SK-N-SH (cell line): ENCODE measurements at regions not wholly inside any gene's neighbourhood (a gene's known extent, or its start where the extent isn't known, plus 50 kb on each side); places are given as distances from the start of the nearest gene placed in this dataset.
A peak's percentile ranks its signal among the peaks of the same experiment; 100 is the strongest.

Source experiments
- CTCF ChIA-PET: fragments of 300-600, 350-600 bp; formaldehyde crosslinking; extraction: SDS; loops from one replicate; lab custom pipeline; 2021; lab: Yijun Ruan, JAX
- POLR2A ChIA-PET: fragments of 350-600 bp; sonication (Branson Sonifier 250); formaldehyde crosslinking; extraction: SDS; loops from one replicate; lab custom pipeline; 2020; ENCODE audit warnings: antibody characterized with exemption, inconsistent platforms; lab: Yijun Ruan, JAX
- DNase-seq: peaks from one replicate; pipeline ENCODE4 v3.0.0; 2012
- H2AFZ ChIP-seq: fragments of 200-600 bp; sonication (generic); 2 replicates; pipeline ENCODE4 v1.8.1; 2016; ENCODE audit warnings: antibody characterized with exemption, mild to moderate bottlenecking, low read depth
- H3F3A ChIP-seq: fragments of 200-600 bp; sonication (generic); replicated peaks from 2 replicates; pipeline ENCODE3; 2016; ENCODE audit warnings: antibody characterized with exemption, mild to moderate bottlenecking; ENCODE audit not compliant: insufficient read depth
- H3K27ac ChIP-seq, 2 experiments: fragments of 200-500 bp in 1 of 2; fragments of 200-600 bp in 1 of 2; sonication (Bioruptor generic) in 1 of 2; sonication (generic), shearing (Covaris generic) in 1 of 2; 2 replicates each; pipeline versions ENCODE4 v1.5.1 to v1.6.1; 2014 to 2016; ENCODE audit warnings: low read depth in 2 of 2, inconsistent platforms in 1 of 2, low read length in 1 of 2, mild to moderate bottlenecking in 1 of 2, mixed read lengths in 1 of 2
- H3K27me3 ChIP-seq: fragments of 200-600 bp; sonication (generic), shearing (Covaris generic); 2 replicates; pipeline ENCODE4 v1.6.1; 2016; ENCODE audit warnings: mixed run types; ENCODE audit not compliant: insufficient read depth
- H3K36me3 ChIP-seq, 2 experiments: fragments of 200-500 bp in 1 of 2; fragments of 200-600 bp in 1 of 2; sonication (Bioruptor generic) in 1 of 2; sonication (generic) in 1 of 2; replicated peaks in 1 of 2; 2 replicates each; pipeline versions ENCODE3 to v1.5.1; 2014 to 2016; ENCODE audit warnings: low read length in 1 of 2, mild to moderate bottlenecking in 1 of 2; ENCODE audit not compliant: insufficient read depth in 2 of 2, control insufficient read depth in 1 of 2
- H3K4me1 ChIP-seq, 2 experiments: fragments of 200-500 bp in 1 of 2; fragments of 200-600 bp in 1 of 2; sonication (Bioruptor generic) in 1 of 2; sonication (generic), shearing (Covaris generic) in 1 of 2; 2 replicates each; pipeline versions ENCODE4 v1.5.1 to v1.6.1; 2014 to 2016; ENCODE audit warnings: low read depth in 1 of 2, low read length in 1 of 2, mixed run types in 1 of 2; ENCODE audit not compliant: insufficient read depth in 2 of 2, control insufficient read depth in 1 of 2
- H3K4me2 ChIP-seq: fragments of 200-600 bp; sonication (generic), shearing (Covaris generic); 2 replicates; pipeline ENCODE4 v1.6.1; 2017; ENCODE audit warnings: mixed run types
- H3K4me3 ChIP-seq, 2 experiments: fragments of 200-500 bp in 1 of 2; fragments of 200-600 bp in 1 of 2; sonication (Bioruptor generic) in 1 of 2; sonication (generic), shearing (Covaris generic) in 1 of 2; 2 replicates each; pipeline versions ENCODE4 v1.5.1 to v1.8.1; 2014 to 2016; ENCODE audit warnings: low read depth in 2 of 2, inconsistent platforms in 1 of 2, low read length in 1 of 2, mild to moderate bottlenecking in 1 of 2, mixed read lengths in 1 of 2, moderate library complexity in 1 of 2
- H3K79me2 ChIP-seq: fragments of 200-600 bp; sonication (generic); 2 replicates; pipeline ENCODE4 v1.8.1; 2017; ENCODE audit warnings: mild to moderate bottlenecking; ENCODE audit not compliant: insufficient read depth
- H3K9ac ChIP-seq: fragments of 200-600 bp; sonication (generic); 2 replicates; pipeline ENCODE4 v1.6.1; 2017; ENCODE audit warnings: mixed run types
- H3K9me2 ChIP-seq: fragments of 200-600 bp; sonication (generic); 2 replicates; pipeline ENCODE4 v1.6.1; 2017; ENCODE audit warnings: mixed run types
- H3K9me3 ChIP-seq: fragments of 200-600 bp; sonication (generic); 2 replicates; pipeline ENCODE4 v1.6.1; 2017; ENCODE audit warnings: mixed run types, mild to moderate bottlenecking, moderate library complexity
- H4K20me1 ChIP-seq: fragments of 200-600 bp; sonication (generic); 2 replicates; pipeline ENCODE4 v1.6.1; 2017; ENCODE audit warnings: mild to moderate bottlenecking, mixed run types; ENCODE audit not compliant: insufficient read depth
- CHD2 ChIP-seq: fragments of 150-350 bp; IDR thresholded peaks from 2 replicates; pipeline ENCODE4 v1.6.1; 2018; ENCODE audit warnings: low read length; ENCODE audit not compliant: partially characterized antibody
- ELF1 ChIP-seq: IDR thresholded peaks from 2 replicates; pipeline ENCODE4 v1.4.0; 2012
- EZH2phosphoT487 ChIP-seq: fragments of 200-600 bp; sonication (generic); IDR thresholded peaks from 2 replicates; pipeline ENCODE4 v1.6.1; 2017; ENCODE audit warnings: low read depth, mixed run types, mild to moderate bottlenecking, antibody characterized with exemption, moderate library complexity, borderline replicate concordance
- FOSL2 ChIP-seq: IDR thresholded peaks from 2 replicates; pipeline ENCODE4 v1.4.0; 2012; ENCODE audit warnings: low read depth, mild to moderate bottlenecking, moderate library complexity, borderline replicate concordance
- FOXJ3 ChIP-seq: sonication (generic); formaldehyde crosslinking; IDR thresholded peaks from 2 replicates; pipeline ENCODE4 v1.5.1; 2020; ENCODE audit warnings: mild to moderate bottlenecking, missing genetic modification reagents
- GATA2 ChIP-seq: sonication (generic); formaldehyde crosslinking; IDR thresholded peaks from 2 replicates; pipeline ENCODE4 v1.5.0; 2020; ENCODE audit warnings: mild to moderate bottlenecking, missing genetic modification reagents
- JUND ChIP-seq: IDR thresholded peaks from 2 replicates; pipeline ENCODE4 v1.4.0; 2012
- PBX3 ChIP-seq: IDR thresholded peaks from 2 replicates; pipeline ENCODE4; 2012
- POLR2AphosphoS5 ChIP-seq: IDR thresholded peaks from 2 replicates; pipeline ENCODE4 v1.6.1; 2012; ENCODE audit warnings: low read depth, low read length
- SIN3A ChIP-seq: IDR thresholded peaks from 2 replicates; pipeline ENCODE4 v1.6.1; 2012; ENCODE audit warnings: low read depth, mild to moderate bottlenecking, low read length, moderate library complexity, borderline replicate concordance
- TAF1 ChIP-seq: IDR thresholded peaks from 2 replicates; pipeline ENCODE4 v1.6.1; 2012; ENCODE audit warnings: low read depth, mild to moderate bottlenecking, low read length, moderate library complexity, borderline replicate concordance
- TEAD4 ChIP-seq: IDR thresholded peaks from 2 replicates; pipeline ENCODE4 v1.4.0; 2012; ENCODE audit warnings: mild to moderate bottlenecking, borderline replicate concordance; ENCODE audit not compliant: insufficient read depth
- YY1 ChIP-seq: IDR thresholded peaks from 2 replicates; pipeline ENCODE4 v1.4.0; 2012; ENCODE audit warnings: low read depth, mild to moderate bottlenecking
- WGBS: methylation state at CpG from one replicate; pipeline ENCODE4 v1.1.6; 2017; ENCODE audit warnings: low lambda C conversion rate; 5-methylcytosine and 5-hydroxymethylcytosine counted together
- TF ChIP-seq, protein P1 (sequence below): fragments of 200-600 bp; sonication (generic); IDR thresholded peaks from 2 replicates; pipeline ENCODE4 v1.6.1; 2017; ENCODE audit warnings: antibody characterized with exemption, mild to moderate bottlenecking, moderate library complexity
- TF ChIP-seq, protein P2 (sequence below): fragments of 150-350 bp; IDR thresholded peaks from 2 replicates; pipeline ENCODE4 v1.6.1; 2017; ENCODE audit warnings: antibody characterized with exemption, low read length, low read depth, borderline replicate concordance
- TF ChIP-seq, protein P3 (sequence below): IDR thresholded peaks from 2 replicates; pipeline ENCODE4 v1.4.0; 2012; ENCODE audit warnings: low read depth

- H3K4me2 ChIP-seq, result no peak overlapping the region
- H3K4me1 ChIP-seq, result peaks cover 6 to 40% of the 10 kb centered on the region in 2 experiments
- peaks cover 54% of the 10 kb centered on the region for H3F3A ChIP-seq
- H3K9ac ChIP-seq, result no peak overlapping the region; the same call in 1 of the 2 replicates
- H3K9me2 ChIP-seq, result no peaks in the 10 kb centered on the region
- peaks cover 3% of the 10 kb centered on the region; the same call in 1 of the 2 replicates for H3K9me3 ChIP-seq
- H3K36me3 ChIP-seq, result peaks cover 0 to 3% of the 10 kb centered on the region in 2 experiments
- peak overlapping the region; percentile 84 to 98; a peak in 3 of 4 replicates for H3K27ac ChIP-seq
- no peaks in the 10 kb centered on the region; the same call in 1 of the 2 replicates for H4K20me1 ChIP-seq
- H2AFZ ChIP-seq, result no peak overlapping the region
- H3K79me2 ChIP-seq, result peaks cover 94% of the 10 kb centered on the region
- H3K4me3 ChIP-seq, result no peak overlapping the region
- no peak for DNase-seq
- no peaks in the 10 kb centered on the region for H3K27me3 ChIP-seq
- CTCF ChIA-PET, result no interaction called here
- POLR2A ChIA-PET, result no interaction called here
- TF ChIP-seq YY1 (no peak), POLR2AphosphoS5 (no peak), JUND (no peak), FOXJ3 (CRISPR knock-in tag) (no peak), TAF1 (no peak), FOSL2 (no peak), GATA2 (CRISPR knock-in tag) (no peak), EZH2phosphoT487 (no peak), PBX3 (no peak), SIN3A (no peak), TEAD4 (no peak), ELF1 (no peak)
- TF ChIP-seq, protein P1, sequence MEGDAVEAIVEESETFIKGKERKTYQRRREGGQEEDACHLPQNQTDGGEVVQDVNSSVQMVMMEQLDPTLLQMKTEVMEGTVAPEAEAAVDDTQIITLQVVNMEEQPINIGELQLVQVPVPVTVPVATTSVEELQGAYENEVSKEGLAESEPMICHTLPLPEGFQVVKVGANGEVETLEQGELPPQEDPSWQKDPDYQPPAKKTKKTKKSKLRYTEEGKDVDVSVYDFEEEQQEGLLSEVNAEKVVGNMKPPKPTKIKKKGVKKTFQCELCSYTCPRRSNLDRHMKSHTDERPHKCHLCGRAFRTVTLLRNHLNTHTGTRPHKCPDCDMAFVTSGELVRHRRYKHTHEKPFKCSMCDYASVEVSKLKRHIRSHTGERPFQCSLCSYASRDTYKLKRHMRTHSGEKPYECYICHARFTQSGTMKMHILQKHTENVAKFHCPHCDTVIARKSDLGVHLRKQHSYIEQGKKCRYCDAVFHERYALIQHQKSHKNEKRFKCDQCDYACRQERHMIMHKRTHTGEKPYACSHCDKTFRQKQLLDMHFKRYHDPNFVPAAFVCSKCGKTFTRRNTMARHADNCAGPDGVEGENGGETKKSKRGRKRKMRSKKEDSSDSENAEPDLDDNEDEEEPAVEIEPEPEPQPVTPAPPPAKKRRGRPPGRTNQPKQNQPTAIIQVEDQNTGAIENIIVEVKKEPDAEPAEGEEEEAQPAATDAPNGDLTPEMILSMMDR, result no peak
- TF ChIP-seq, protein P2, sequence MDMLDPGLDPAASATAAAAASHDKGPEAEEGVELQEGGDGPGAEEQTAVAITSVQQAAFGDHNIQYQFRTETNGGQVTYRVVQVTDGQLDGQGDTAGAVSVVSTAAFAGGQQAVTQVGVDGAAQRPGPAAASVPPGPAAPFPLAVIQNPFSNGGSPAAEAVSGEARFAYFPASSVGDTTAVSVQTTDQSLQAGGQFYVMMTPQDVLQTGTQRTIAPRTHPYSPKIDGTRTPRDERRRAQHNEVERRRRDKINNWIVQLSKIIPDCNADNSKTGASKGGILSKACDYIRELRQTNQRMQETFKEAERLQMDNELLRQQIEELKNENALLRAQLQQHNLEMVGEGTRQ, result no peak
These were observed 186.5 kb downstream of the HIPK3 start for GRCh38 chr11:33443684-33444083.

DNA sequence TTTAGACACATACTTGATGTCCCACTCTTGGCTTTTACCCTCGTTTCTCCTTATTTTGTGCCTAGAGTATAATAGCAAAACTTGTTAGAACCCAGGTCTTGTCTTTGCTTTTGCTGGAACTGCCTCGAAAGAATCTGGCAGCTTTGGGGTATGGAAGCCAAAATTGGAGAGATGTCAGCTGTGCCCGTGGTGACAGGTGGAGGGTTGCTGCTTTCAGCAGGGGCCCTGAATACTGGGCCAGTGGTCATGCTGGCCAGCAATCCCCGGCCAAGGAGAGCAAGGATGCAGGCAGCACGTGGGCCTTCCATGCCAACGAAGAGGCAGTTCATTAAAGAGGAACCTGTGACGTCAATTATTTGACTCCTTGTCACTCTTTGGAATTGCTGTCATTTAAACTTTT lies 181.1 kb downstream of the HIPK3 start:
- no peak overlapping the region for H3K4me2 ChIP-seq
- peaks cover 3% of the 10 kb centered on the region; the same call in 1 of the 2 replicates for H3K9me3 ChIP-seq
- no peaks in the 10 kb centered on the region; a peak in 1 of 4 replicates for H3K4me1 ChIP-seq
- ChIA-PET POLR2A (no interaction called here), CTCF (no interaction called here)
- H3K9me2 ChIP-seq, result no peaks in the 10 kb centered on the region
- H3K79me2 ChIP-seq, result peaks cover 96% of the 10 kb centered on the region
- H3K27ac ChIP-seq, result no peak overlapping the region
- peaks cover 17% of the 10 kb centered on the region for H3F3A ChIP-seq
- no peak overlapping the region for H3K4me3 ChIP-seq
- H3K9ac ChIP-seq, result no peak overlapping the region
- H3K36me3 ChIP-seq, result peaks cover 0 to 5% of the 10 kb centered on the region in 2 experiments
- no peaks in the 10 kb centered on the region for H3K27me3 ChIP-seq
- TF ChIP-seq, protein P3, sequence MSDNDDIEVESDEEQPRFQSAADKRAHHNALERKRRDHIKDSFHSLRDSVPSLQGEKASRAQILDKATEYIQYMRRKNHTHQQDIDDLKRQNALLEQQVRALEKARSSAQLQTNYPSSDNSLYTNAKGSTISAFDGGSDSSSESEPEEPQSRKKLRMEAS, result no peak
- TF ChIP-seq CHD2, result no peak
- peaks cover 14% of the 10 kb centered on the region; the same call in 1 of the 2 replicates for H4K20me1 ChIP-seq
- 85% methylated on average over 7 of the region's 7 CpGs for WGBS
- H2AFZ ChIP-seq, result no peak overlapping the region
- DNase-seq, result no peak
